H9 (cell line): ENCODE measurements at regions not wholly inside any gene's neighbourhood (a gene's known extent, or its start where the extent isn't known, plus 50 kb on each side); places are given as distances from the start of the nearest gene placed in this dataset.

ENCODE experiments used
- DNase-seq: peaks from one replicate; pipeline ENCODE4 v3.0.0-alpha.2; 2017
- H2AFZ ChIP-seq: one replicate; pipeline ENCODE4 v1.6.1; 2013; ENCODE audit warnings: mild to moderate bottlenecking, low read length, control low read depth, moderate library complexity
- H2AK5ac ChIP-seq: 2 replicates; pipeline ENCODE4 v1.6.1; 2013; ENCODE audit warnings: low read length, control low read depth, mixed read lengths; ENCODE audit not compliant: insufficient read length
- H2BK120ac ChIP-seq: one replicate; pipeline ENCODE4 v1.6.1; 2013; ENCODE audit warnings: low read depth, mild to moderate bottlenecking, low read length, control low read depth, inconsistent platforms; ENCODE audit not compliant: poor library complexity, severe bottlenecking
- H2BK12ac ChIP-seq: 2 replicates; pipeline ENCODE4 v1.6.1; 2013; ENCODE audit warnings: low read length, control low read depth, mixed read lengths, low read depth; ENCODE audit not compliant: insufficient read length
- H2BK15ac ChIP-seq: 2 replicates; pipeline ENCODE4 v1.6.1; 2013; ENCODE audit warnings: low read depth, low read length, control low read depth
- H2BK20ac ChIP-seq: one replicate; pipeline ENCODE4 v1.6.1; 2013; ENCODE audit warnings: low read depth, mild to moderate bottlenecking, low read length, control low read depth, inconsistent platforms; ENCODE audit not compliant: poor library complexity, severe bottlenecking
- H2BK5ac ChIP-seq: 2 replicates; pipeline ENCODE4 v1.6.1; 2013; ENCODE audit warnings: low read length, control low read depth, mixed read lengths; ENCODE audit not compliant: insufficient read length
- H3K14ac ChIP-seq: 2 replicates; pipeline ENCODE4 v1.6.1; 2013; ENCODE audit warnings: low read length, control low read depth; ENCODE audit not compliant: insufficient read depth
- H3K18ac ChIP-seq: 2 replicates; pipeline ENCODE4 v1.6.1; 2013; ENCODE audit warnings: low read depth, mild to moderate bottlenecking, mixed read lengths, low read length, control low read depth; ENCODE audit not compliant: insufficient read length
- H3K23ac ChIP-seq: 2 replicates; pipeline ENCODE4 v1.6.1; 2013; ENCODE audit warnings: low read length, control low read depth, mixed read lengths, low read depth; ENCODE audit not compliant: insufficient read length
- H3K23me2 ChIP-seq: 2 replicates; pipeline ENCODE4 v1.6.1; 2013; ENCODE audit warnings: low read depth, mild to moderate bottlenecking, mixed read lengths, low read length, control low read depth; ENCODE audit not compliant: insufficient read length, poor library complexity, severe bottlenecking
- H3K27ac ChIP-seq: 2 replicates; pipeline ENCODE4 v1.5.1; 2013; ENCODE audit warnings: low read length, control low read depth, mixed read lengths, low read depth; ENCODE audit not compliant: insufficient read length
- H3K27me3 ChIP-seq: 2 replicates; pipeline ENCODE4 v1.6.1; 2013; ENCODE audit warnings: low read length, control low read depth, inconsistent platforms; ENCODE audit not compliant: insufficient read depth
- H3K4ac ChIP-seq: 2 replicates; pipeline ENCODE4 v1.6.1; 2013; ENCODE audit warnings: low read depth, mild to moderate bottlenecking, control low read depth, inconsistent platforms, low read length, moderate library complexity
- H3K4me1 ChIP-seq: 2 replicates; pipeline ENCODE4 v1.6.1; 2013; ENCODE audit warnings: low read length, control low read depth, inconsistent platforms; ENCODE audit not compliant: insufficient read depth
- H3K4me2 ChIP-seq: 2 replicates; pipeline ENCODE4 v1.6.1; 2013; ENCODE audit warnings: low read length, control low read depth, mixed read lengths; ENCODE audit not compliant: insufficient read length, insufficient read depth
- H3K56ac ChIP-seq: 2 replicates; pipeline ENCODE4 v1.6.1; 2013; ENCODE audit warnings: low read depth, mild to moderate bottlenecking, mixed read lengths, low read length, control low read depth; ENCODE audit not compliant: insufficient read length
- H3K79me1 ChIP-seq: 2 replicates; pipeline ENCODE4 v1.6.1; 2013; ENCODE audit warnings: low read depth, mild to moderate bottlenecking, moderate library complexity, low read length, control low read depth, inconsistent platforms; ENCODE audit not compliant: insufficient read depth, poor library complexity, severe bottlenecking
- H3K79me2 ChIP-seq: 2 replicates; pipeline ENCODE4 v1.6.1; 2013; ENCODE audit warnings: low read length, control low read depth, inconsistent platforms; ENCODE audit not compliant: insufficient read depth
- H3K9ac ChIP-seq: 2 replicates; pipeline ENCODE4 v1.6.1; 2013; ENCODE audit warnings: low read length, control low read depth, mixed read lengths; ENCODE audit not compliant: insufficient read length; ENCODE audit errors: extremely low read depth
- H3K9me3 ChIP-seq: one replicate; pipeline ENCODE4 v1.6.1; 2013; ENCODE audit warnings: low read depth, low read length, inconsistent platforms; ENCODE audit not compliant: control insufficient read depth
- H3T11ph ChIP-seq: one replicate; pipeline ENCODE4 v1.6.1; 2013; ENCODE audit warnings: mild to moderate bottlenecking, low read length, control low read depth, inconsistent platforms
- H4K20me1 ChIP-seq: one replicate; pipeline ENCODE4 v1.6.1; 2013; ENCODE audit not compliant: control insufficient read depth, insufficient read length, insufficient read depth
- H4K5ac ChIP-seq: 2 replicates; pipeline ENCODE4 v1.6.1; 2013; ENCODE audit warnings: low read depth, mild to moderate bottlenecking, mixed read lengths, low read length, control low read depth; ENCODE audit not compliant: insufficient read length
- H4K8ac ChIP-seq: replicated peaks from 2 replicates; pipeline ENCODE4 v1.6.1; 2013; ENCODE audit warnings: low read length, control low read depth, mixed read lengths, low read depth; ENCODE audit not compliant: insufficient read length
- H4K91ac ChIP-seq: 2 replicates; pipeline ENCODE4 v1.6.1; 2013; ENCODE audit warnings: low read depth, mild to moderate bottlenecking, moderate library complexity, mixed read lengths, low read length, control low read depth; ENCODE audit not compliant: insufficient read length
- H3K27ac Mint-ChIP-seq, 3 experiments: 2 replicates in 2 of 3; 3 replicates in 1 of 3; pipeline ENCODE4 v1.8.0; 2020 to 2021; ENCODE audit warnings: mixed read lengths in 3 of 3, mild to moderate bottlenecking in 1 of 3, moderate library complexity in 1 of 3
- H3K27me3 Mint-ChIP-seq: 2 replicates; pipeline ENCODE4 v1.8.0; 2021; ENCODE audit warnings: low read depth, mild to moderate bottlenecking, moderate library complexity, mixed read lengths
- H3K36me3 Mint-ChIP-seq, 3 experiments: 2 replicates in 2 of 3; 3 replicates in 1 of 3; pipeline ENCODE4 v1.8.0; 2020 to 2021; ENCODE audit warnings: low read depth in 3 of 3, mixed read lengths in 3 of 3; ENCODE audit not compliant: insufficient read depth in 1 of 3
- H3K4me1 Mint-ChIP-seq, 2 experiments: 2 replicates each; pipeline ENCODE4 v1.8.0; 2020; ENCODE audit warnings: mixed read lengths in 2 of 2
- H3K4me3 Mint-ChIP-seq, 2 experiments: 2 replicates in 1 of 2; 3 replicates in 1 of 2; pipeline ENCODE4 v1.8.0; 2020 to 2021; ENCODE audit warnings: mild to moderate bottlenecking in 2 of 2, mixed read lengths in 2 of 2, moderate library complexity in 1 of 2
- H3K9me3 Mint-ChIP-seq, 2 experiments: 2 replicates in 1 of 2; 3 replicates in 1 of 2; pipeline ENCODE4 v1.8.0; 2020; ENCODE audit warnings: mild to moderate bottlenecking in 2 of 2, mixed read lengths in 2 of 2, moderate library complexity in 1 of 2
- CTCF ChIP-seq: fragments of 200-600 bp; sonication (generic); conservative IDR thresholded peaks from 3 replicates; pipeline ENCODE4 v1.8.0; 2021; ENCODE audit warnings: antibody characterized with exemption, mild to moderate bottlenecking
- WGBS: extraction: QIAGEN DNeasy Blood & Tissue Kit; methylation state at CpG from one replicate; pipeline ENCODE4 v1.1.7; 2013; ENCODE audit warnings: missing lambda C conversion rate, low lambda C conversion rate, mixed read lengths; ENCODE audit not compliant: insufficient read length; ENCODE audit errors: extremely low coverage; 5-methylcytosine and 5-hydroxymethylcytosine counted together

DNA sequence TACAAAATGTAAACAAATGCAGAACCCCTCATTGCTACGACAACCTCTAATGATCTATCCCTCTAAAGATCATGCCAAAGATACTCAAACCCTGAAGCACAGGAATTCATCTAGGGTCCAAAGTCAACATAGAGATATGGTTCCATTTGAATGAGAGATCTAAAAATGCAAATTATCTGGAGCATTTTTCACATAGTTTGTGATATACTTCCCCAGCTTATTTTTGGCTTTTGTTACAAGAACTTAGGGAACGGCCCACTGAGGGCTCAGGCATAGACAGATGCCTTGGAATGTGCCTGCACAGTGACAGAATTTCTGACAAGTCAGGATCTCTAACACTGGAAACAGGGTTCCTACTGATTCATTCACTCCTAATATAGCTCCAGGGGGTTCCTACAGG is 258.9 kb upstream of the THBS1 start:
- H4K91ac ChIP-seq, result no peak overlapping the region
- no peak overlapping the region for H2BK15ac ChIP-seq
- H3K4ac ChIP-seq, result no peak overlapping the region
- no peak overlapping the region for H3K9ac ChIP-seq
- H3K9me3 Mint-ChIP-seq, result peaks cover 13 to 14% of the 10 kb centered on the region in 2 experiments
- no peak overlapping the region; a peak in 1 of 7 replicates for H3K27ac Mint-ChIP-seq
- H2AK5ac ChIP-seq, result no peak overlapping the region
- WGBS, result no CpG with 5 or more reads among the region's 2 CpGs
- no peak overlapping the region for H3K27ac ChIP-seq
- H3K27me3 ChIP-seq, result no peaks in the 10 kb centered on the region
- no peak overlapping the region for H2AFZ ChIP-seq
- H3K56ac ChIP-seq, result no peak overlapping the region
- no peak overlapping the region for H4K5ac ChIP-seq
- no peaks in the 10 kb centered on the region for H3K4me1 Mint-ChIP-seq
- H3T11ph ChIP-seq, result no peak overlapping the region
- H2BK12ac ChIP-seq, result no peak overlapping the region
- H3K79me1 ChIP-seq, result no peaks in the 10 kb centered on the region
- peaks cover 7 to 14% (median 7%) of the 10 kb centered on the region in 3 experiments; a peak in 6 of 7 replicates for H3K36me3 Mint-ChIP-seq
- DNase-seq, result no peak
- H3K79me2 ChIP-seq, result no peaks in the 10 kb centered on the region
- H3K4me2 ChIP-seq, result no peak overlapping the region
- TF ChIP-seq CTCF, result no peak
- H3K14ac ChIP-seq, result no peak overlapping the region
- H3K27me3 Mint-ChIP-seq, result no peaks in the 10 kb centered on the region; the same call in 1 of the 2 replicates
- H4K20me1 ChIP-seq, result no peaks in the 10 kb centered on the region
- H3K9me3 ChIP-seq, result no peaks in the 10 kb centered on the region
- no peak overlapping the region for H2BK20ac ChIP-seq
- H2BK5ac ChIP-seq, result no peak overlapping the region
- no peak overlapping the region for H3K4me3 Mint-ChIP-seq
- no peak overlapping the region for H3K23ac ChIP-seq
- H4K8ac ChIP-seq, result no peak overlapping the region
- no peaks in the 10 kb centered on the region for H3K23me2 ChIP-seq
- no peaks in the 10 kb centered on the region for H3K4me1 ChIP-seq
- no peak overlapping the region for H2BK120ac ChIP-seq
- no peak overlapping the region for H3K18ac ChIP-seq
